ACHN (cell line): ENCODE measurements at regions not wholly inside any gene's neighbourhood (a gene's known extent, or its start where the extent isn't known, plus 50 kb on each side); places are given as distances from the start of the nearest gene placed in this dataset.

Experiments used
- DNase-seq: peaks from one replicate; pipeline ENCODE4 v3.0.0-alpha.2; 2015
- in situ Hi-C: cut with HindIII; loops from 2 replicates; pipeline ENCODE4 v1.10.0; 2017; ENCODE audit warnings: low sequenced_read_pairs, low pct_ligation_motif_present, low pct_unique_long_range_greater_than_20kb

DNA sequence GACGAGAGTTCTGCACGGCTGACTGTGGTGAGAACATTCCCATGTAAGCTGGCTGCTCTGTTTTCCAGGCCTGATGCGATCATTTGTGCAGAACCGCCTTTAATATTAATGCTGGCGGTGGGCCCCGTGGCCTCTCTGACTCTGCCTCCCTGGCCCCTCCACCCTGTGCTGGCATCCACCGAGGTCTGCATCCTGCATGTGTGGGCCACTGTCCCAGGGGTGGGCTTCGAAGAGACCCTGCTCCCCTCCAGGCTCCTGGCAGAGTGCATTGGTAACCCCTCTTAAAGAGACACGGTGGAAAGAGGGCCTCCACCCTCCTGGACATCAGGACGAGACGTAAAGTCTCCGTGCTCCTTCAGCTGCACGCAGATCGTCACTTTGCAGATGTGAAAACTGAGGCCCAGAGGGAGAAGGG lies 67.3 kb upstream of the FAM20C start:
- in situ Hi-C loops, result no loop called here
- no peak for DNase-seq

GRCh38 chr7:125661-126060 lies 66.7 kb upstream of the FAM20C start:
- in situ Hi-C loops, result no loop called here
- DNase-seq, result no peak

GRCh38 chr7:126368-126767 lies 66.0 kb upstream of the FAM20C start:
- DNase-seq, result no peak
- in situ Hi-C loops, result no loop called here

DNA sequence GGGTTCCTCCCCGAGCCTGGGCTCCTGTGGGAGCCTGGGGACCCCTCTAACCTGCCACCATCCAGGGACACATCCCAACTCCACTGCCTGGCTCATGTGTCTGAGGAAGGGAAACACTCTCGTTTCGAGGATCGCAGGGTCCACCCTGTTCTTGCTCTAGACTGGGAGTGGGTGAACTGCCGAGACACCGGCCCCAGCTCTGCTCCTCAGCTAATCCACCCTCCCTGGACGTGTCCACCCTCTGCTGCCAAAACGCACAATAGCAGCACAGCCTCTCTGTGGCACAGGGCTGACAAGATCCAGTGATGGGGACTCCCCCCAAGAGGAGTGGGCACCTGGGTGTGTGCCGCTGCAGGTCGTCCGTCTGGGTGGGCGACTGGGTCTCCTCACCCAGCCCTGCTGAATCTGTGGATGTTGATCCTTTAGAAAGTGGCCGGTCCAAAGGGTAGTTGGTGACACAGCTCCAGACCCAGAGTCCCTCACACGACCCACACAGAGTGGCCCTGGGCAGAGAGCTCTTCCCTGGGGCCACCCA lies 65.2 kb upstream of the FAM20C start:
- DNase-seq, result no peak
- in situ Hi-C loops, result no loop called here

- no peak for DNase-seq
- in situ Hi-C loops, result no loop called here
These were observed 63.9 kb upstream of the FAM20C start for GRCh38 chr7:128171-129080.

GRCh38 chr7:129366-130221 lies 62.8 kb upstream of the FAM20C start:
- in situ Hi-C loops, result no loop called here
- no peak for DNase-seq

- in situ Hi-C loops, result no loop called here
- no peak for DNase-seq
These were observed 62.2 kb upstream of the FAM20C start for GRCh38 chr7:130222-130572.

DNA sequence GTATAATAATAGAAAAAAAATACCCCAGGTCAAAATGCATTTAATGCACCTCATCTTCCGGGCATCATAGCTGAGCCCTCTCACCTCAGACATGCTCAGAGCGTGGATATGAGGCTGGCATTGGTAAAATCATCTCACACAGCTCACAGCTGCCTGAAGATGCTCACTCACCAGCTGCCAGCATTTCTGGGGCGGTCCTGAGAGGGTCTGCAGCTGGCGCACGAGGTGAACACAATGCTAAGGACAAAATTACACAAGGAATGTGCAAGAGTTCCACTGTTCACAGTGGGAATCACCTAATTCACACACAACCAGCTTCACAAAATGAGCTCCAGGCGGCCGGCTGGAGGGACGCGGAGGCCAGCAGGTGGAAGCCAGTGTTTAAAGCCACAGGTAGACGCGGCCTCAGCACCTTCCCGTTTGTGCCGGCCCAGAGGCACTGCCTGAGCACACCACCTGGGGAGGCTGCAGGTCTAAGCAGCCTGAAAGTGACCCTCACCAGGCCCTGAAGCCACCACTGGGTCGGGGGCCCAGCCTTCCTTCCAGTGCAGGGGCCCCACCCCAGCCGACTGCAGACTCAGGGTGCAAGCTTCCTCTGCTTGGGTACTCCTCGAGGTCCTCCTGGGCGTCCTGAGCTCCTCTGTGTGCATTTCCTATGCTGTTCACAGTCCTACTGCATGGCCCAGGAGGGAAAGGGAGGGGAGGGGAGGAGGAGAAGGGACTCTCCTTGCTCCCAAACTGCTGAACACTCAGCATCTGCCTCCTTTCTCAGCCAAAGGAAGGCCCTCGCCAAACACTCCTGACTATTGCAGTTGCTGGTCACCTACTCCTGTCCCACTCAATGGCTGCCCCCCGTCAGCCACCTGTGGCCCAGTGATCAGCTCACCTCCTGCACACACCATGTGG lies 61.2 kb upstream of the FAM20C start:
- no peak for DNase-seq
- in situ Hi-C loops, result no loop called here

DNA sequence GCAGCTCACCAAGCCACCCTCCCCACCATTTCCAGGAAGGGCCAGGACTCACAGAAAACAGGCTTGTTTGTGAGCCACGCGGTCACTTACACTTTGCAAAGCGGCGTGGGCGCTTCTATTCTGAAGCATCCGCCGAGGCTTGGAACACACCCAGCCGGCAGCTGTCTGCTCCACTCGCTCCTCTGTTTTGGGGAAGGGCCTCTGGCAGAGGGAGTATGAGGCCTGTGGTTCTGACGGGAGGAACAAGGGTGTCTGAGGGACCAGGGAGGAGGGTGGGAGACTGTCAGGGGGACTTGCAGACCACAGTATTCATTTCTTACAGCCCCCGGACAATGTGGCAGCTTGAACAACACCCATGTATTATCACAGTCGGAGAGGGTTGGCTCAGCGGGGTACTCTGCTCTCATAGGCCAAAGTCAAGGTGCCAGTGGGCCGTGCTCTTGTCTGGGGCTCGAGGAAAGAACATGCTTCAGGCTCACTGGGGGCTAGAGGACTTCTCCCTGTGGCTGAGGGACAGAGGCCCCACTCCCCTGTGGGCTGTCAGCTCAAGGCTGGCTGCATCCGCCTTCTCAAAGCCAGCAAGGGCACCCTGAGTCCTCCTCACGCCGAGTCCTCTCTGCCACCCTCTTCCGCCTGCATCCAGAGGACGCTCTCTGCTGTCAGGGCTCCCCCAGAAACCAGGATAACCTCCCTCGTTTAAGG lies 60.4 kb upstream of the FAM20C start:
- in situ Hi-C loops, result no loop called here
- no peak for DNase-seq

- no peak for DNase-seq
- in situ Hi-C loops, result no loop called here
These were observed 59.5 kb upstream of the FAM20C start for GRCh38 chr7:132899-133298.

DNA sequence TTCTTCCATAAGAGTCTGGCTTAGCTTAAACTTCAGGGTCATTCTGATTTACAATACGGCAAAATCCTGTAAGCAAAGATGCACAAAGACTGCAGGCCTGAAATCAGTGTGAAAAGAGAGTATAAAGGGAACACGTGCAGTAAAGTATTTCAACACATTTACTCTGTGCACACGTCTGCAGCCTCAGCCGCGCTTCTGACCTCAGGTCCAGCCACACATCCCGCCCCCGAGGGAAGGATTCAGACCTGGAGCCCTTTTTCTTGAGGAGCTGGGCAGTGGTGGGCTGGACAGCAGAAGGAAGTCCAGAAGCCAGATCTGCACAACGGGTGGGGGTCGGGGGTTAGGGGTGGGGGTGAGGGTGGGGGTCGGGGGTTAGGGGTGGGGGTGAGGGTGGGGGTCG lies 58.9 kb upstream of the FAM20C start:
- in situ Hi-C loops, result no loop called here
- no peak for DNase-seq

DNA sequence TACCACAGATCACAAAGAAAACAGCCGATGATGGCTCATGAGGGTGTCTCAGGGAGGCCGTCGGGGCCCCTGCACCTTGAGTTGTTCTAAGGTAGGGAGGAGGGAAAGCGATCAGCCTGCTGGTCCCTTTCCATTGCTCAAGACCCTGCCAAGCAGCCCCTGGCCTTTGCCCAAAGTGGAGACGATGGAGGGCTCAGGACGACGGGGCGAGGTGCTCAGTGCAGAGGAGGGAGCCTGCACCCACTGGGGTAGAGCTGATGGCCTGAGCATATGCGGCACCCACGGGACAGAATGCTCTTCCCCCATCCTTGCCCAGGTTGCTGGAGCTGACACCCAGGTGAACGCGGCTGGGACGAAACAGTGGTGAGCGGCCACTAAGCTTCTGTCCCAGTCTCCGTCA lies 58.3 kb upstream of the FAM20C start:
- in situ Hi-C loops, result no loop called here
- DNase-seq, result no peak

DNA sequence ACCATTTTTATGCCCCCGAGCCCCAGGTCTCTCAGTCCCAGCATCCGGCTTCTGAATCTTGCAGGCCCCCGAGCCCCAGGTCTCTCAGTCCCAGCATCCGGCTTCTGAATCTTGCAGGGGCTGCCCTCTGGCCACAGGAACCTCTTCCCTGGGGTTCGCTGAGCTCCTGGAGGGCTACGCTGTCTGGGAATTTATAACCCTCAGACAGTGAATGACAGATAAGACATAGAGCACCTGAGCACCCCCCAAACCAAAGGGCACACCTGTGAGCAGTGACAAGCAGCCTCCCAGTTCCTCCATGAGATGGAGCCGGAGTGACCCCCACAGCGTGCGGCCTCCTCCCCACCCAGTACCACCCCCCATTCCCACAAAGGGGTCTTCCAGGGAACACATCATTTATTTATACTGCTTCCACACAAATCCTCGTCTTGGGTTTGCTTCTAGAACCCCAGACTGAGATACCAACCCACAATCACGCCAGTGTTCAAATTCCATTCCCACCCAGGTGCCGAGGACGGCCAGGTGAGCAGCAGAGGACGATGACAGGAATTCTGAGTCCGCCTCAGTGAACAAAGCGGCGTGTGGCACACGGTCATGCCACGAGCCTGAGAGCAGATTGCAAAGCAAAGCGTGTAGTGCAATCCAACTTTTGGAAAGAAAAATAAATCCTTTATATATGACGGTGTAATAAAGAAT lies 57.7 kb upstream of the FAM20C start:
- in situ Hi-C loops, result no loop called here
- DNase-seq, result no peak

DNA sequence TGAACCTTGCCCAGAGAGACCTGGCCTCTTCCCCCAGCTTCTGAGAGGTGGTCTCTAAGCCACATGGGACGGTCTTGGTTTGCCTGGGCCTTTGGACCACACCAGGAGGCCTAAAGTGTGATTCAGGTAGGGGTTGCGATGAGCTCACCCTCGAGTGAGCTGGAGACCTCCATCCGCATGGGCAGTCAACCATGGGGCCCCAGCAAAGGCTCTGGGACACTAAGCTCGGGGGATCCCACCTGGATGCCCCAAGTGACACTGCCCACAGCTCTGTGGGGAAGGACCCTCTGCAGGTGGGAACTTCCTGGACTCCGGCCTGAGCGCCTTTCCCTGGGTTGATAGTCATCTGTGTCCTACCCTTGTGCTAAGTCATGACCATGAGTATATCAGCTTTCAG lies 57.1 kb upstream of the FAM20C start:
- in situ Hi-C loops, result no loop called here
- DNase-seq, result peak; percentile 23

DNA sequence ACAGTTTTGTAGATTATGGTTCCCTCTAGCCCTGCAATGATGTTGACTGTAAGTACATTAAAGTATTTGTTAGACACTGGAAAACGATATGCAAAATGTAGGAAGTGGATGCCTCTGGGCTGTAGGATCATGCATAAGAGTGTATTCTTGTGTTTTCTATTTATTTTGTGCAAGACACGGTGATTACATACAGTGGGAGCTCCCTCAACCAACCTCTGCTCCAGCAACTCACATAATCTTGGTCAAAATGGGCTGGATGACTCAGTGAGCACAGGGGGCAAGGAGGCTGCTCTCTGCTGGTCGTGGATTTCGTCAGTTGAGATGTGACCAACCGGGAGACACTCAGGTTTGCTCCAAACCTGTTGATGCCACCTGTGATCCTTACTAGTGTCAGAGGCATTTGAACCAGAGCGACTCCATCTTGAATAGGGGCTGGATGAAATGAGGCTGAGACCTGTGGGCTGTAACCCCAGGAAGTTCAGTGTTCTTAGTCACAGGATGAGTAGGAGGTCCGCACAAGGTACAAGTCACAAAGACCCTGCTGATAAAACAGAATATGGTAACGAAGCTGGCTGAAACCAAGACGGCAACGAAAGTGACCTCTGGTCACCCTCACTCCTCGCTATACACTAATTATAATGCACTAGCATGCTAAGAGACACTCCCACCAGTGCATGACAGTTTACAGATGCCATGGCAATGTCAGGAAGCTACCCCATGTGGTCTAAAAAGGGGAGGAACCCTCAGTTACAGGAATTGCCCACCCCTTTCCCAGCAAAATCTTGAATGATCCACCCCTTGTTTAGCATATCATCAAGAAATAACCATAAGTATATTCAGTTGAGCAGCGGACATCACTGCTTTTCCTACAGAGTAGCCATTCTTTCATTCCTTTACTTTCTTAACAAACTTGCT lies 56.4 kb upstream of the FAM20C start:
- in situ Hi-C loops, result no loop called here
- no peak for DNase-seq

DNA sequence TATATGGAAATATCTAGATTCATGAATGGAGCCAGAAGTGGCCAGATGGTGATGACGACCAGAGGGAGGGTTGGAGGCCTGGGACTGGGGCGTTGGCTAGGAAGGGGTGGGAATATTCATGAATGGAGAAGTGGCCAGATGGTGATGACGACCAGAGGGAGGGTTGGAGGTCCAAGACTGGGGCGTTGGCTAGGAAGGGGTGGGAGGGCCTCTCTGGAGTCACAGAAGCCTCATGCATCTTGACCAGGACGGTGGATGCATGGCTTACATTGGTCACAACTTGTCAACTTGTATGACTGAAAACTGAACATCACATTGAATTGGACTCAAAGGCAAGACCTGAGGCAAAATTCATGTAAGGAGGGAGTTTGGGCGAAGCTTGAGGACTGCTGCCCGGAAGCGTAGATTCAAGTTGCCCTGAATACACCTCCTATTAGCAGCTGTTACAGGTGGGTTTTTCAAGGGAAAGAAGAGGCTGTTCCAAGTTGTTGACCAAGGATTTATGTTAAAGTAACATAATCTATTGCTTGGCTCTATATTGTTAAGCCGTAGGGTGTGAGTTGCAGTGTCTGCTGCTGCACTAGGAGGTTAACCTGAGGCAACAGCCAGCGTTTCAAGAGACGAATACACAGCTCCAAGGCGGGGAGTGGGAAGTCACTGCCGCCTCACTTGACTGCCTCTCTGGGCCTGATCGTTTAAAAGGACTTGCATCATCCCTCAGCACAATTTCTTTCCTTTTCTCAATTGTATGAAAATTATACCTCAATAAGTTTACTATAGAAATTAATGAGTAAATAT lies 55.1 kb upstream of the FAM20C start:
- DNase-seq, result no peak
- in situ Hi-C loops, result no loop called here
